GM18502 (cell line): ENCODE measurements at regions not wholly inside any gene's neighbourhood (a gene's known extent, or its start where the extent isn't known, plus 50 kb on each side); places are given as distances from the start of the nearest gene placed in this dataset.
"Not testable (repeated sequence)": the region's sequence is repeated elsewhere in the genome, so short reads cannot be mapped to it uniquely, and the experiment has no call there.

Experiments
- ATAC-seq: cut with Tn5 transposase; IDR thresholded peaks from one replicate; pipeline ENCODE4 v1.9.1; 2021; ENCODE audit warnings: mild to moderate bottlenecking; ENCODE audit not compliant: unreplicated experiment, poor library complexity

GRCh38 chr1:229133811-229134210 lies 137.1 kb upstream of the RAB4A start:
- no peak for ATAC-seq

DNA sequence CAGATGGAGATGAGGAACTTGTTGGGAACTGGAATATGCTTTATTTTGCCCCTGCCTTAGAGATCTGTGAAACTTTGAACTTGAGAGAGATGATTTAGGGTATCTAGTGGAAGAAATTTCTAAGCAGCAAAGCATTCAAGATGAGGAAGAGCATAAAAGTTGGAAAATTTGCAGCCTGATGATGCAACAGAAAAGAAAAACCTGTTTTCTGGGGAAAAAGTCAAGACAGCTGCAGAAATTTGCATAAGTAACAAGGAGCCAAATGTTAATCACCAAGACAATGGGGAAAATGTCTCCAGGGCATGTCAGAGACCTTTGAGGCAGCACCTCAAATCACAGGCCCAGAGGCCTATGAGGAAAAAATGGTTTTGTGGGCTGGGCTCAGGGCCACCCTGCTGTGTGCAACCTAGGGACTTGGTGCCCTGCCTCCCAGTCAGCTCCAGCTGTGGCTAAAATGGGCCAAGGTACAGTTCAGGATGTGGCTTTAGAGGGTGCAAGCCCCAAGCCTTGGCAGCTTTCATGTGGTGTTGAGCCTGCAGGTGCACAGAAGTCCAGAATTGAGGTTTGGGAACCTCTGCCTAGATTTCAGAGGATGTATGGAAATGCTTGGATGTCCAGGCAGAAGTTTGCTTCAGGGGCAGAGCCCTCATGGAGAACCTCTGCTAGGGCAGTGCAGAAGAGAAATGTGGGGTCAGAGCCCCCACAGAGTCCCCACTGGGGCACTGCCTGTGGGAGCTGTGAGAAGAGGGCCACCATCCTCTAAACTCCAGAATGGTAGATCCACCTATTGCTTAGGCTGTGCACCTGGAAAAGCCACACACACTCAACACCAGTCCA lies 136.3 kb upstream of the RAB4A start:
- not testable (repeated sequence) for ATAC-seq

GRCh38 chr1:229135773-229136172 lies 135.1 kb upstream of the RAB4A start:
- ATAC-seq, result no peak

- ATAC-seq, result no peak
Observed at GRCh38 chr1:229136822-229137221, 134.1 kb upstream of the RAB4A start.

GRCh38 chr1:229137271-229137670 lies 133.6 kb upstream of the RAB4A start:
- no peak for ATAC-seq

DNA sequence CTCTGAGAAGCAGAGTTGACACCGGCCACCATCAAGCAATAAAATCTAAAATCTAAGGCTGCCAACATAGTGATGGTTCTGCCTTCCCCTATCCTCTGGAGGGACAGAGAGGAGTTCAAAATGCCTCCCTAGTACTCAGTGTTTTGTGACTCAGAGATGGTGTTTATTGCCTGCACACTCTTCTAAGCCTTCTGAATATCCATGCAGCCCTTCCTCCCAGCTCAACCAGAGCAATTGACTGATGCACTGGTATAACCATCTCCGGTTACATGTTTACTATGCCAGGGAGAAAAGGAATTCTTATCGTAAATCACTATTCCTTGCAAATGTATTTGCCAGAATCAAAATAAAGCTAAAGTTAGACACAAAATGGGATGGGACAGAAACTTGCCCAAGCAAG lies 132.9 kb upstream of the RAB4A start:
- ATAC-seq, result no peak

DNA sequence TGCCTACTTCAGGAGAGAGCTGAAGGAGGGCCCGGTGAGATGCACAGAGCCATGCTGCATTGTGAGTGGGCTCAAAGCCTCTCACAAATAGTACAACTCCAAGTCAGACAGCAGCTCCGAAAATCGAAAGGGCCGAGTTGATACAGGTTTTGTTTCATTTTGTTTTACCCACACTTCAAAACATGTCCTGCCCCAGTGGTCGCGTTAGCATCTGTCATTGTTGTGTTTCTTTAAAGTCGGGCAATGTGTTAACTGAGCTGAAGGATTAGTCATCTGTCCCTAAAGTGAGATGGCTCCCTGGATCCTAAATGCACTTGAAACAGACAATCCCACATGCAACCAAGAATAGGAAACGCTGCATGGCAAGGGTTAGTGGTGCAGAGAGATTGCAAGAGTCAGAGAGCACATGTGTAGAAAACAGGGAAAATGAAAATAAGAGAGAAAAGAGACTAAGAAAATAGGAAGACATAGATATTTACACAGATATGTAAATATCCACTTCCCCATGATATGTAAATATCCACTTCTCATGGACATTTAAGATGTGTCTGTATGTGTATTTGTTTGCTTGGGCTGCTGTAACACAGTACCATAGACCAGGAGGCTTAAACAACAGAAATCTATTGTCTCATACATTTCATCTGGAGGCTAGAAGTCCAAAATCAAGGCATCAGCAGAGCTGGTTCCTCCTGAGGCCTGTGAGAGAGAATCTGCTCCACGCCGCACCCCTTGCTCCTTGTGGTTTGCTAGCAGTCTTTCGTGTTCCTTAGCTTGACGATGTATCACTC lies 131.4 kb upstream of the RAB4A start:
- ATAC-seq, result peak; percentile 70

DNA sequence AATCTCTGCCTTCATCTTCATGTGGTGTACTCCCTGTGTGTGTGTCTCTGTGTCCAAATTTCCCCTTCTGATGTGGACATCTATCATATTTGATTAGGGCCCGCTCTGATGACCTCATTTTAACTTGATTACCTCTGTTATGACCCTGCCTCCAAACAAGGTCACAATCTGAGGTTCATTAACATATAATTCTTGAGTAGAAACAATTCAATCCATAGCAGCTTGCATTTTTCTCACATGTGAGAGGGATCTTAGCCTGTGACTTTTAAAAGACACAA lies 130.9 kb upstream of the RAB4A start:
- ATAC-seq, result no peak

- ATAC-seq, result no peak
Observed at GRCh38 chr1:229141271-229141670, 129.6 kb upstream of the RAB4A start.

GRCh38 chr1:229141689-229142377 lies 129.1 kb upstream of the RAB4A start:
- no peak for ATAC-seq

GRCh38 chr1:229142471-229142870 lies 128.4 kb upstream of the RAB4A start:
- ATAC-seq, result no peak

DNA sequence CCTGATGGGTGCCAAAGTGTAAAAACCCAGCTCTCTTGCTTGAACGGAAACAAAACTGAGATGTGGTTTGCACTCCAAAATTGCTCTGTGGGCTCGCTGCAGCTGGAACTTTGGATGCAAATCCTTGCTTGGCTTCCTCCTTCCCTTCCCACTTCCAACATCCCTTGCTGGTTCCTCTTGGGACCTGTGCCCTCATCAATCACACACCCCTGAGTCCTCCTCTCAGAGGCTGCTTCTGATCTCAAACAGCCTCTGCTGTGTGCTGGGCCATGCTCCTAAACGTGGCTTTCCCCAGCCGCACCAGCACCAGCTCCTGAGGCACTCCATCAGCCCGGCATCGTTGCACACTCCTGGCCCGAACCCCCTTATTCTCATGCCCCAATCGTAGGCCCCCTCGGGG lies 124.3 kb upstream of the RAB4A start:
- no peak for ATAC-seq

DNA sequence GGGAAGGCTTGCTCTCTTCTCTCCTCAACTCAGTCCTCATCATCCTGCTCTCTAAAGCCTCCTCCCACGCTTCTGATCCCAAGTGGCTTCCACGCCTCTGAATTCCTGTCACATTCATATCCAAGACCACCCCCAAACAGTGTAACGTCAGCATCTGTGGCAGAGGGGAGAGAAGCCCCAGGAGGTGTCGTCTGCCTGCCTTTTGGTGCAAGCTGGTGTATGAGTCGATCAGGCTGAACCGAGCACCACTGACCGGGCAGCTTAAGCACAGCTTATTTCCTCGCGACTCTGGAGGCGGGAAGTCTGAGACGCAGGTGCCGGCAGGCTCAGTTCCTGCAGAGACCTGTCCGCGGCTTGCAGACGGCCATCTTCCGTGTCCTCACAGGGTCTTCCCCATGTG lies 123.8 kb upstream of the RAB4A start:
- ATAC-seq, result no peak

DNA sequence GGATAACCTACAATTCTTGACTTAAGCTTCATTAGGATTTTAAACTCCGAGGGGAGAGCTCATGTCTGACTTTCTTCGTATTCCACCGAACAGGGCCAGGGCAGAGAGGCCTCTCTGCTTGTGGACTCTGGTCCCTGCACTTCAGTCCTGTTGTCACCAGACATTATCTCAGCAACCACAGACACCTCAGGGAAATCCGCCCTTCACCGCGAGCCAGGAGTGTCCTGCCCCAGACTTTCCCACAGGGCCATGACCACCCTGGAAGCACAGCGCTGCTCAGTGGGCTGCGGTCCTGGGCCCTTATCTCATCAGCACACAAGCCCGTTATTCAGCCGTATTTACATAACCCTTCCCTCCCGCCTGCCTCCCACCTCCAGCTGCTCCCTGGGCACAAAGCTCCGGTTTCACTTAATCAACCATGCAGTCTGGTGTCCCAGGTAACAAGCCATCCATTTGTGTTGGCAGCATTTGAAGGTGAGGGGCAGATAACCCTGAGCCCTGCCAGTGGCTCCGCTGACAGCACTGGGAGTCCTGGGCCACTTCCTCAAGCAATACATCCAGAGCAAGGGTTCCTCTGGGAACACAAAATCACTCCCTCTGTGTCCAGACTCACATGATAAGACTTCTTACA lies 122.8 kb upstream of the RAB4A start:
- no peak for ATAC-seq

- no peak for ATAC-seq
Observed at GRCh38 chr1:229148743-229149142, 122.2 kb upstream of the RAB4A start.

DNA sequence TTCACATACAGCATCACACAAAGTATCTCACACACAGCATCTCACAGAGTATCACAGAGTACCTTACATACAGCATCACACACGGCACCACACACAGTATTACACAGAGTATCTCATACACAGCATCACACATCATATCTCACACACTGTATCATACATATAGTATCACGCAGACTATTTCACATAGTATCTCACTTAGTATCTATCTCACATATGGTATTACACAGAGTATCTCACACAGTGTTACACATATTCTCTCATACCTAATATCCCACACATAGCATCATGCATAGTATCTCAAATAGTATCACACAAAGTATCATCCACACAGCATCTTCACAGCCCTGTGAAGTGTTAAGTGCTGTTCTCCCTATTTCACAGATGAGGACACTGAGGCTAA lies 121.5 kb upstream of the RAB4A start:
- ATAC-seq, result no peak

GRCh38 chr1:229150518-229150917 lies 120.4 kb upstream of the RAB4A start:
- ATAC-seq, result no peak

DNA sequence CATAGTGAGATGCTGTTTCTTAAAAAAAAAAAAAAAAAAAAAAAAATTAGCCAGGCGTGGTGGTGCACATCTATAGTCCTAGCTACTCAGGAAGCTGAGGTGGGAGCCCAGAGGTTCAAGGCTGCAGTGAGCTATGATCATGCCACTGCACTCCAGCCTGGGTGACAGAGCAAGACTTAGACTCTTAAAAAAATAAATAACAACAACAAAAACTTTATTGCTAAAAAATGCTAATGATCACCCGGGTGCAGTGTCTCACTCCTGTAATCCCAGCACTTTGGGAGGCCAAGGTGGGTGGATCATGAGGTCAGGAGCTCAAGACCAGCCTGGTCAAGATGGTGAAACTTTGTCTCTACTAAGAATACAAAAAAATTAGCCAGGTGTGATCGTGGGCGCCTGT lies 119.5 kb upstream of the RAB4A start:
- ATAC-seq, result not testable (repeated sequence)

DNA sequence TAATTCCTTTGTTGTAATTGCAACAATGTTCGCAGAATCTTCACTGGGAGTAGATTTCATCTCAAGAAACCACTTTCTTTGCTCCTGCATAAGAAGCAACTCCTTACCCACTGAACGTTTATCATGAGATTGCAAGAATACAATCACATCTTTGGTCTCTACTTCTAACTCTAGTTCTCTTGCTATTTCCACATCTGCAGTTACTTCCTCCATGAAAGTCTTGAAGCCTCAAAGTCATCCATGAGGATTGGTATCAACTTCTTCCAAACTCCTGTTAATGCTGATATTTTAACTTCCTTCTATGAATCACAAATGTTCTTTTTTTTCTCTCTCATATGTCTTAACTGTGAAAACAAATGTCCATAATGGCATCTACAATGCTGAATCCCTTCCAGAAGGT lies 118.6 kb upstream of the RAB4A start:
- no peak for ATAC-seq

DNA sequence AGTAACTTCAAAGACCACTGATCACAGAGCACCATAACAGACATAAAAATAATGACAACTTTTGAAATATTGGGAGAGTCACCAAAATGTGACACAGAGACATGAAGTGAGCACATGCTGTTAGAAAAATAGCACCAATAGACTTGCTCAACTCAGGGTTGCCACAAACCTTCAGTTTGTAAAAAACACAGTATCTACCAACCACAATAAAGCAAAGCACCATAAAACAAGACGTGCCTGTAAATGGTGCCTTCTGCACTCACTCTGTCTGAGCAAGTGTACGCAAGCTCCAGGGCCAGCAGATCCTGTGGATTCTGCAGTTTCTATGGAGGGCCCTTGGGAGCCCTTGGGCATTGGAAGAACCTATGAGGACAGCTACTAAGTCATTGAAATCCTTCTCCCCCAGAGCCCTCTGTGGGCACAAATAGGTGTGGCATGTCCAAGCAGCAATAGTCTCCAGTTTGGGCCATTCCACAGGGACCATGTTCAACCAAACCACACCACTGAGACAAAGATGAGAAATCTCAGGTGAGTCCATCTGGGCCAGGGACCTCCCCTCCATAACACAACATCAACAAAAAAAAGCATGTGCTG lies 116.9 kb upstream of the RAB4A start:
- no peak for ATAC-seq
